ENCODE measurements at regions not wholly inside any gene's neighbourhood (a gene's known extent, or its start where the extent isn't known, plus 50 kb on each side); places are given as distances from the start of the nearest gene placed in this dataset.

DNA sequence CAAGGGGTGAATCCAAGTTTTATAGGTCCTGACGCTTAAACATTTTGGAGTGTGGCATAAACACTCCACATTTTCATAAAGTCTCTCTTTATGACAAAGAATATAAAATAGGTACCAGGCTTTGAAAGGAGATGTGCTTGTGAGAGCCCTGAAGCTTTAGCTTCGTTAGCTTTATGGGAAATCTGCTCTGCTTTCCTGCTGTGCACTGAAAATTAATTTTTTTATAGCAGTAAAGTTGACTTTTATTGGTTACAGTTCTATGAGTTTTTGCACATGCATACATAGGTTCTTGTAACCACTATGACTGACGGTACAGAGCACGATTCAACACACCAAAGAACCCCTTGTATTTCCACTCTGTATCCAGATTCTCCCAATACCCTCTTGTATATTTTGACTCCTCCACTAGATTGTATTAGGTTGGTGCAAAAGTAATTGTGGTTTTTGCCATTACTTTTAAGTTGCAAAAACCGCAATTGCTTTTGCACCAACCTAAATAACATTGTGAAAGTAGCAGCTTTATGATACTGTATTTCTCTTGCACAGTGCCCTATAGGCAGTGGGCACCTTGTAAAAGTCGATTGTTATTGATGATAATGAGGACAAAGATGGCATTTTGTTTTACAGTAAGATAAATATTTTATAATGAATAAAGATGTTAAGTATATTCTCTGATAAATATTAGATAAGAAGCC lies 145.2 kb upstream of the AKIRIN2 start:
- TF ChIP-seq, protein P1, sequence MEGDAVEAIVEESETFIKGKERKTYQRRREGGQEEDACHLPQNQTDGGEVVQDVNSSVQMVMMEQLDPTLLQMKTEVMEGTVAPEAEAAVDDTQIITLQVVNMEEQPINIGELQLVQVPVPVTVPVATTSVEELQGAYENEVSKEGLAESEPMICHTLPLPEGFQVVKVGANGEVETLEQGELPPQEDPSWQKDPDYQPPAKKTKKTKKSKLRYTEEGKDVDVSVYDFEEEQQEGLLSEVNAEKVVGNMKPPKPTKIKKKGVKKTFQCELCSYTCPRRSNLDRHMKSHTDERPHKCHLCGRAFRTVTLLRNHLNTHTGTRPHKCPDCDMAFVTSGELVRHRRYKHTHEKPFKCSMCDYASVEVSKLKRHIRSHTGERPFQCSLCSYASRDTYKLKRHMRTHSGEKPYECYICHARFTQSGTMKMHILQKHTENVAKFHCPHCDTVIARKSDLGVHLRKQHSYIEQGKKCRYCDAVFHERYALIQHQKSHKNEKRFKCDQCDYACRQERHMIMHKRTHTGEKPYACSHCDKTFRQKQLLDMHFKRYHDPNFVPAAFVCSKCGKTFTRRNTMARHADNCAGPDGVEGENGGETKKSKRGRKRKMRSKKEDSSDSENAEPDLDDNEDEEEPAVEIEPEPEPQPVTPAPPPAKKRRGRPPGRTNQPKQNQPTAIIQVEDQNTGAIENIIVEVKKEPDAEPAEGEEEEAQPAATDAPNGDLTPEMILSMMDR (conservative IDR thresholded peaks at IDR 0.05; ENCODE audit: low read depth, low read length): no peak
- no peak for DNase-seq (ENCODE audit: low read depth)
- no peak overlapping the region for H3K4me3 ChIP-seq (ENCODE audit: low read length)

DNA sequence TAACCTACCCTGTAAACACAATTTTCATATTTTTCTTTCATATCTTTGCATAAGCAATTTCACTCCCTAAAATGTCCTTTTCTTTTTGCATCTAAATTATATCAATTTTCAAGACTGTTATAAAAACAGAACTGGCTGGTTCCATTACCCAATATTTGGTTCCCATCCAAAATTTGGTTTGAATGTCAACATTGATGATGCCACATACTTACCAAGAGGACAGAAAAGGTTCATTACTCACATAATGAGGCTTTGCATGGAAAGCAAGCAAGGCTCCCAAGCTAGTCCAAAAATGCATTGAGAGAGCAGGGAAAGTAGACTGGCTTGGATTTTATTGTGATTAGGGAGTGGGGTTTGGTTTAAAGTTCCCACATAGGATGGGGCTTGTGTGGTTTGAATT lies 144.4 kb upstream of the AKIRIN2 start:
- TF ChIP-seq, protein P1 (conservative IDR thresholded peaks at IDR 0.05; ENCODE audit: low read depth, low read length): no peak
- no peak for DNase-seq (ENCODE audit: low read depth)
- H3K4me3 ChIP-seq (ENCODE audit: low read length): no peak overlapping the region

DNA sequence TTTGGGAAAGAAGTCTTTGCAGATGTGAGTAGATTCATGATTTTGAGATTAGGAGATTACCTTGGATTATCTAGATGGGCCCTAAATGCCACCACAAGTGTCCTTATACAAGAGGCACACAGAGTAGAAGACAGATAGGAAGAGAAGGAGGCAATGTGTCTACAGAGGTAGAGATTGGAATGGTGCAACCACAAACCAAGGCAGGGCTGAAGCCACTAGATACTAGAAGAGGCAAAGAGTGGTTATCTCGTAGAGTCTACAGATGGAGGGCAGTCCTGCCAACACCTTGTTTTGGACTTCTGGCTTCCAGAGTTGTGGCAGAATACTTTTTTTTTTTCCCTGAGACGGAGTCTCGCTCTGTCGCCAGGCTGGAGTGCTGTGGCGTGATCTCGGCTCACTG lies 138.3 kb upstream of the AKIRIN2 start:
- no peak for DNase-seq (ENCODE audit: low read depth)
- no peak overlapping the region for H3K4me3 ChIP-seq (ENCODE audit: low read length)
- TF ChIP-seq, protein P1 (conservative IDR thresholded peaks at IDR 0.05; ENCODE audit: low read depth, low read length): no peak

DNA sequence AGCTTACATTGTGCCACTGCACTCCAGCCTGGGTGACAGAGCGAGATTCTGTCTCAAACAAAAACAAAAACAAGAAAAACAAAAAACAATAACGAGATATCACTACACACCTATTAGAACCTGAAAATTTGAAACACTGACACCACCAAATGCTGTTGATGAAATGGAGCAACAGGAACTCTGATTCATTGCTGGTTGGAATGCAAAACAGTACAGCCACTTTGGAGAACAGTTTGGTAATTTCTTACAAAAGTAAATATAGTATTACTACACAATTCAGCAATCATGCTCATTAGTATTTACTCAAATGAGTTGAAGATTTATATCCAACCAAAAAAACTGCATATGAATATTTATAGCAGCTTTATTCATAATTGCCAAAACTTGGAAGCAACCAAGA lies 135.8 kb upstream of the AKIRIN2 start:
- TF ChIP-seq, protein P1 (conservative IDR thresholded peaks at IDR 0.05; ENCODE audit: low read depth, low read length): no peak
- no peak for DNase-seq (ENCODE audit: low read depth)
- no peak overlapping the region for H3K4me3 ChIP-seq (ENCODE audit: low read length)

DNA sequence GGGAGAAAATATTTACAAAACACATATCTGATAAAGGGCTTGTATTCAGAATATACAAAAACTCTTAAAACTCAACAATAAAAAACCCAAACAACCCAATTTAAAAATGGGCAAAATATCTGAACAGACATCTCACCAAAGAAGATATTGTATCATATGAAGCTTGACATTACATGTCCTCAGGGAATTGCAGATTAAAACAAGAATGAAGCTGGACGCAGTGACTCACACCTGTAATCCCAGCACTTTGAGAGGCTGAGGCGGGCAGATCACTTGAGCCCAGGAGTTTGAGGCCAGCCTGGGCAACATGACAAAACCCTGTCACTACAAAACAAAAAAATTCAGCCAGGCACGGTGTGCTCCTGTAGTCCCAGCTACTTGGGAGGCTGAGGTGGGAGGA lies 135.4 kb upstream of the AKIRIN2 start:
- no peak for DNase-seq (ENCODE audit: low read depth)
- TF ChIP-seq, protein P1 (conservative IDR thresholded peaks at IDR 0.05; ENCODE audit: low read depth, low read length): no peak
- no peak overlapping the region for H3K4me3 ChIP-seq (ENCODE audit: low read length)

DNA sequence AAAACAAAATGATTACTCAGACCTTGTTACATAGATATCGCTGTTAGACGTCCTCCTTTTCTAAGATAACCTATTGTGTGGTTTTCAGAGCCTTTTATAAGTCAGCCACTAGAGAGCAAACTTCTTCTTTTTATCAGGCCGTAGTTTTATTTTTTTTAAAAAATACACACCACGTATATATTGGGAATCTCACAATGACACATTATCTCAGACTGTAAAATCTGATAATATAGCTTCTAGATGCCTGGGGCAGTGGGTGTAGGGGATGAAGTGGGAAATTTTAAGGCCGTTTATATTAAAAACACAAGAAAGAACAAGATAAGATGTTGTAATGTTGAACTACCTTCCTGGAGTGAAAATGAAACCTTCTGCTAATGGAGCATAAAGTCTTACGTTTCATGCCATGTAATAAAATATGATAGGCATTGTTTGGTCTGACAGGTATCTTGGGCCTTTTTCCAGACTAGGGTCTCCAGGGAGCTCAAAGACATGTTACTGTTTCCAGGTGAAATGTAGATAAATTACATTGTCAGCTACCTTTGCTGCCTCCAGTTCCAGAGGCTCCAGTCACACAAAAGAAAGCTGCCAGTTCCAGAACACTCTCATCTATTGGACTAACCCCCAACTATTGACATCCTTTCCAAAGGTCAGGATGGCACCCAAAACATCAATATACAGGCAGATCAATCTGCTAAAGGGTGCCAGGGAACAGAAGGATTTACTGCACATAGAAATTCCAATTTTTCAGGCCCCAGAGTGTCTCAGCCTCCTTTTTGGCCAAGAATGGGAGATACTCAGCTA lies 130.2 kb upstream of the AKIRIN2 start:
- TF ChIP-seq, protein P1 (conservative IDR thresholded peaks at IDR 0.05; ENCODE audit: low read depth, low read length): peak; percentile 55
- peak overlapping the region; percentile 1 for H3K4me3 ChIP-seq (ENCODE audit: low read length)
- DNase-seq (ENCODE audit: low read depth): no peak

DNA sequence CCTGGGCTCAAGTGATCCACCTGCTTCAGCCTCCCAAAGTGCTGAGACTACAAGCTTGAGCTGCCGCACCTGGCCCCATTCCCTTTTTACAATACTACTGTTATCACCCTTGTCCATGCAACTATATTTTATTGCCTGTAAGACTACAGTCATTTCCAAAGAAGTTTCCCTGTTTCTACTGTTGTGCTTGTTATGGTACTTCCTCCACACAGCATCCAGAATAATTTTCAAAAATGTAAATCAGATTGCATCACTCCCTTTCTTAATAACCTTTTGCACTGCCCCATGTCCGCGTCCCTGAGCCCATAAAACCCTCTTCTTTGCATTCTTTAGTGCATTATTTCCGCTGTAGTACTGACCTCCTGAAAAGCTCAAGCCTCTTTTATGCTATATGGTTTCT lies 128.9 kb upstream of the AKIRIN2 start:
- no peak for DNase-seq (ENCODE audit: low read depth)
- no peak overlapping the region for H3K4me3 ChIP-seq (ENCODE audit: low read length)
- TF ChIP-seq, protein P1 (conservative IDR thresholded peaks at IDR 0.05; ENCODE audit: low read depth, low read length): no peak
